ENCODE measurements at regions not wholly inside any gene's neighbourhood (a gene's known extent, or its start where the extent isn't known, plus 50 kb on each side); places are given as distances from the start of the nearest gene placed in this dataset.

DNA sequence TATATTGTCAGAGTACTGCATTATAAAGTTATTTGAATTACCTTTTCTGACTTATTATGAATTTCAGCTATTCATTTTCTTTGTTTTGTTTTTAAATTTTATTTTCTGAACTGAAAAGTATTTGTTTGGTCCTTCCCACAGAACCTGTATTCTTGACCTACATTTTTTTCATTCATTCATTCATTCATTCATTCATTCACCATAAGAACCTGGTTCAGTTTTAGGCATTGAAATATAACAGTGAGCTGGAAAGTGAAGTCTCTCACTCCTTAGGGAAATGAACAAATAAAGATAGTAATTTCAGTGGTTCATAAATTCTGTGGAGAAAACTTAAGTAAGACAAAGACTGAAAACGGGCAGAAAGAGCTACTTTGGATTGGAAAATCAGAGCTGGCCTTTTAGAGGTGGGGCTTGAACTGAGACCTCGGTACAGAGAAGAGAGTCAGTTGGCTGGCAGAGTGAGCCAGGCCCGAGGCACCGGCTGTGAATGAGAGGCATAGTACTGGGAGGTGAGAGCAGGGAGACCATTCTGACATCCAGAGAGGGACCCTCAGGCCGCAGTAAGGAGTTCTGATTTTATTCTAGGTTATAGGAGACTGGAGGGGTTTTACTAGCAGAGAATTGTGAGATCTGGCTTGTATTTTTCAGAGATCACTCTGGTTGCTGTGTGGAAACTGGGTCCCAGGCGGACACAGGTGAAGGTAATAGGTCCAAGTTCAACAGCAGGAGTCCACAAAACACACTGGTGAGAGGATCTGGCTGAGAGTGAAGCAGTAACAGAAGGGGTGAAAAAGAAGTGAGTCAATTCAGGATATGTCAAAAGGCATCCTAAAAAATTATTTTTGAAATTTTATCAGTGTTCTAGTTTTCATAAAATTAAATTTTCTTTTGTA is 75.8 kb upstream of the FN1 start:
- H3K4me3 ChIP-seq (ENCODE audit: control insufficient read depth, low read depth, low read length), result no peak overlapping the region
- TF ChIP-seq, protein P1, sequence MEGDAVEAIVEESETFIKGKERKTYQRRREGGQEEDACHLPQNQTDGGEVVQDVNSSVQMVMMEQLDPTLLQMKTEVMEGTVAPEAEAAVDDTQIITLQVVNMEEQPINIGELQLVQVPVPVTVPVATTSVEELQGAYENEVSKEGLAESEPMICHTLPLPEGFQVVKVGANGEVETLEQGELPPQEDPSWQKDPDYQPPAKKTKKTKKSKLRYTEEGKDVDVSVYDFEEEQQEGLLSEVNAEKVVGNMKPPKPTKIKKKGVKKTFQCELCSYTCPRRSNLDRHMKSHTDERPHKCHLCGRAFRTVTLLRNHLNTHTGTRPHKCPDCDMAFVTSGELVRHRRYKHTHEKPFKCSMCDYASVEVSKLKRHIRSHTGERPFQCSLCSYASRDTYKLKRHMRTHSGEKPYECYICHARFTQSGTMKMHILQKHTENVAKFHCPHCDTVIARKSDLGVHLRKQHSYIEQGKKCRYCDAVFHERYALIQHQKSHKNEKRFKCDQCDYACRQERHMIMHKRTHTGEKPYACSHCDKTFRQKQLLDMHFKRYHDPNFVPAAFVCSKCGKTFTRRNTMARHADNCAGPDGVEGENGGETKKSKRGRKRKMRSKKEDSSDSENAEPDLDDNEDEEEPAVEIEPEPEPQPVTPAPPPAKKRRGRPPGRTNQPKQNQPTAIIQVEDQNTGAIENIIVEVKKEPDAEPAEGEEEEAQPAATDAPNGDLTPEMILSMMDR (IDR thresholded peaks at IDR 0.05; ENCODE audit: control insufficient read depth, insufficient read depth, low read depth, low read length, missing control alignments), result no peak
- DNase-seq (ENCODE audit: low read depth), result no peak

DNA sequence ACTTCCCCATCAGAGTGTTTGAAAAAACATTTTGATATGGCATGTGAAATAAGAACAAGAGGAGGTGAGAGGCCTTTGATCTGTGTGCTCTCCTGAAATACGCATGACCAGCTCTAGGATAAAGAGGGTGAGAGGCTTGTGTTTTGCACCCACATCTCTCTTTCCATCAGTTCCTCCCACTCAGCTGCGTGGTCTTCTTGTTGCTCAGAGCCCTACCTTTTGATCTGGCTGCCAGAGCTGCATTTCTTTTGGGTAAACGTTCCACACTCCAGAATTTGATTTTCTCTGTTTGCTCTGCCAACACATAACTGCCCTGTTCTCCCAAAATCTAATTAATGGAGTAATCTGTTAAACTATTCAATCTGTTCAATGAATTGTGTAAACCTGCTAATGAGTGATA is 72.0 kb upstream of the FN1 start:
- TF ChIP-seq, protein P1 (IDR thresholded peaks at IDR 0.05; ENCODE audit: control insufficient read depth, insufficient read depth, low read depth, low read length, missing control alignments), result no peak
- H3K4me3 ChIP-seq (ENCODE audit: control insufficient read depth, low read depth, low read length), result no peak overlapping the region
- DNase-seq (ENCODE audit: low read depth), result no peak

DNA sequence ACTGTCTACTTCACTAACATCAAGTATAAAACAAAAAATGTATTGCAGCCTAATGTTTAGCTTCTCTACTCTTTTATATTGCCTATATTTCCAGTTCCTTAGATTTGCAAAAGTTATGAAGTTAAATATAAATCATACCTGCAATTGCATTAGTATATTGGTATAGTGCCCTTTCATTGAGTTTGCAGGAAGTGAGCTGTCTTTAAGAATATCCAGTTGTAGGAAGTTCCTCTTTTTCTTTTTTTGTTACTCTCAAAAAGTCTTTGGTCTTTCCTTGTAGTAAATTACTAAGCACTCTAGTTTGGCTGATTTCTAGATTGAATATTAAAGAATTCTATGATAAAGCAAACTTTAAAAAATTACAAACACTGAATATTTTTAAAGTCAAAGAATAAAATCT is 71.3 kb upstream of the FN1 start:
- H3K4me3 ChIP-seq (ENCODE audit: control insufficient read depth, low read depth, low read length), result no peak overlapping the region
- TF ChIP-seq, protein P1 (IDR thresholded peaks at IDR 0.05; ENCODE audit: control insufficient read depth, insufficient read depth, low read depth, low read length, missing control alignments), result no peak
- no peak for DNase-seq (ENCODE audit: low read depth)

GRCh38 chr2:215506604-215506990 is 70.7 kb upstream of the FN1 start:
- no peak for DNase-seq (ENCODE audit: low read depth)
- no peak overlapping the region for H3K4me3 ChIP-seq (ENCODE audit: control insufficient read depth, low read depth, low read length)
- TF ChIP-seq, protein P1 (IDR thresholded peaks at IDR 0.05; ENCODE audit: control insufficient read depth, insufficient read depth, low read depth, low read length, missing control alignments), result no peak

DNA sequence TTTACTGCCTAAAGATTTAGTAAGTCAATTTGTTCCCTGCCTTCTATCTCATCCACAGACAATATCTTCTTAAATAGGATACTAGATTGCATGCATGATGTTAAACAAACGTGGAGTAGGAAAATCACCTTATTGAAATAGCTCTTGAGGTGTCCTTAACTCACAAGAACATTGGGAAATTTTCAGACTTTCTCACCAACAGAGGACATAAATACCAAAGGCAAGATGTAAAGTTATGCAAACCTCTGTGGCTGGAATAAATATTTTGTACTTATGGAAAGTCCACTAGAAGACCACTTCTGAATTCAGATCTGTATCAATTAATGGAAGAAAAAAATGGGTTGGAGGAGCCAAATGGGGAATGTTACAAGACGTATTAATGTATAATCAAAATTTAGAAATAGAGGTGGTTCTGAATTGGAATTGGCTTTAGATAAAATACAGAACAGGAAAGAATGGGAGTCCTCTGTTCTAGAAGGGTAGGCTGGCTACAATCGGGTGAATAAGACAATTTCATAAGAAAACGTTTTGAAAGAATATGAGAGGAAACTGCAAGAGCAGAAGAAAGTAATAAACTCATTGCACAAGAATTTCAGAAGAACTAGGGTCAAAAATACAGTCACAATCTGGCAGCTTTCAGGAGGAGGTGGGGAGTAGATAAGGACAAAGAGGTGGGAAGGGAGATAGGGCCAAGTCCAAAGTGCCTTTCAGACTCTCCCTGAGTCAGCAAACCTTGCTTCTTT is 69.3 kb upstream of the FN1 start:
- TF ChIP-seq, protein P1 (IDR thresholded peaks at IDR 0.05; ENCODE audit: control insufficient read depth, insufficient read depth, low read depth, low read length, missing control alignments), result no peak
- DNase-seq (ENCODE audit: low read depth), result peak; percentile 77
- H3K4me3 ChIP-seq (ENCODE audit: control insufficient read depth, low read depth, low read length), result no peak overlapping the region

- no peak for DNase-seq (ENCODE audit: low read depth)
- TF ChIP-seq, protein P1 (IDR thresholded peaks at IDR 0.05; ENCODE audit: control insufficient read depth, insufficient read depth, low read depth, low read length, missing control alignments), result no peak
- no peak overlapping the region for H3K4me3 ChIP-seq (ENCODE audit: control insufficient read depth, low read depth, low read length)
Measured at GRCh38 chr2:215504547-215504946, 68.7 kb upstream of the FN1 start.
